HEK293 (cell line): ENCODE measurements at regions not wholly inside any gene's neighbourhood (a gene's known extent, or its start where the extent isn't known, plus 50 kb on each side); places are given as distances from the start of the nearest gene placed in this dataset.

Source experiments
- CTCF ChIA-PET: fragments of 350-600 bp; formaldehyde crosslinking; extraction: SDS; loops from one replicate; lab custom pipeline; 2021; ENCODE audit warnings: antibody characterized with exemption; lab: Yijun Ruan, JAX
- POLR2A ChIA-PET: fragments of 300-600 bp; formaldehyde crosslinking; extraction: SDS; loops from one replicate; lab custom pipeline; 2020; ENCODE audit warnings: antibody characterized with exemption, inconsistent platforms; lab: Yijun Ruan, JAX
- H3K27ac ChIP-seq: fragments of 200-500 bp; sonication (Bioruptor generic); 2 replicates; pipeline ENCODE4 v1.5.1; 2014; ENCODE audit warnings: low read depth, low read length, control low read depth, inconsistent platforms; ENCODE audit errors: extremely low read depth
- H3K36me3 ChIP-seq, 2 experiments: fragments of 200-500 bp in 1 of 2; sonication (Bioruptor generic) in 1 of 2; 1 replicate in 1 of 2; 2 replicates in 1 of 2; pipeline ENCODE4 v1.5.1; 2014 to 2017; ENCODE audit warnings: inconsistent platforms in 2 of 2, low read length in 2 of 2; ENCODE audit not compliant: control insufficient read depth in 2 of 2, insufficient read depth in 1 of 2
- H3K4me1 ChIP-seq: fragments of 200-500 bp; sonication (Bioruptor generic); 2 replicates; pipeline ENCODE4 v1.5.1; 2014; ENCODE audit warnings: mild to moderate bottlenecking, low read length, inconsistent platforms; ENCODE audit not compliant: control insufficient read depth, insufficient read depth
- H3K4me3 ChIP-seq: 2 replicates; pipeline ENCODE4 v1.5.1; 2011; ENCODE audit warnings: low read depth, mild to moderate bottlenecking, control low read depth, low read length, moderate library complexity
- H3K9me3 ChIP-seq: fragments of 200-500 bp; sonication (Bioruptor generic); 2 replicates; pipeline ENCODE4 v1.5.1; 2014; ENCODE audit warnings: low read depth, low read length, inconsistent platforms; ENCODE audit not compliant: control insufficient read depth, insufficient read depth
- BCL11B ChIP-seq: fragments of 450-650 bp; formaldehyde crosslinking; IDR thresholded peaks from 2 replicates; pipeline ENCODE4 v1.5.1; 2016; ENCODE audit warnings: low read depth, missing biosample characterization, missing genetic modification characterization
- CTCF ChIP-seq: fragments of 450-650 bp; formaldehyde crosslinking; IDR thresholded peaks from 2 replicates; pipeline ENCODE4 v1.5.1; 2016; ENCODE audit warnings: missing biosample characterization, missing genetic modification characterization
- EGR2 ChIP-seq: fragments of 450-650 bp; formaldehyde crosslinking; IDR thresholded peaks from 2 replicates; pipeline ENCODE4 v1.5.1; 2016; ENCODE audit warnings: low read depth, missing biosample characterization, missing genetic modification characterization
- GLIS2 ChIP-seq: fragments of 450-650 bp; formaldehyde crosslinking; IDR thresholded peaks from 2 replicates; pipeline ENCODE4 v1.5.1; 2016; ENCODE audit warnings: missing biosample characterization, missing genetic modification characterization
- KLF16 ChIP-seq: fragments of 450-650 bp; formaldehyde crosslinking; IDR thresholded peaks from 2 replicates; pipeline ENCODE4 v1.5.1; 2017; ENCODE audit warnings: missing biosample characterization, missing genetic modification characterization
- KLF17 ChIP-seq: fragments of 450-650 bp; formaldehyde crosslinking; IDR thresholded peaks from 2 replicates; pipeline ENCODE4 v1.5.1; 2016; ENCODE audit warnings: missing biosample characterization, missing genetic modification characterization
- OSR2 ChIP-seq: fragments of 450-650 bp; formaldehyde crosslinking; IDR thresholded peaks from 2 replicates; pipeline ENCODE4 v1.5.1; 2016; ENCODE audit warnings: missing biosample characterization, missing genetic modification characterization
- SP7 ChIP-seq: fragments of 450-650 bp; formaldehyde crosslinking; IDR thresholded peaks from 2 replicates; pipeline ENCODE4 v1.5.1; 2016; ENCODE audit warnings: missing biosample characterization, missing genetic modification characterization
- YY2 ChIP-seq: fragments of 450-650 bp; formaldehyde crosslinking; IDR thresholded peaks from 2 replicates; pipeline ENCODE4 v1.5.1; 2016; ENCODE audit warnings: missing biosample characterization, missing genetic modification characterization
- ZBTB6 ChIP-seq: fragments of 450-650 bp; formaldehyde crosslinking; IDR thresholded peaks from 2 replicates; pipeline ENCODE4 v1.5.1; 2017; ENCODE audit warnings: missing biosample characterization, missing genetic modification characterization
- ZFHX2 ChIP-seq: fragments of 450-650 bp; formaldehyde crosslinking; conservative IDR thresholded peaks from 2 replicates; pipeline ENCODE4 v1.5.1; 2016; ENCODE audit warnings: missing biosample characterization, missing genetic modification characterization
- ZIC2 ChIP-seq: fragments of 450-650 bp; formaldehyde crosslinking; IDR thresholded peaks from 2 replicates; pipeline ENCODE4 v1.5.1; 2016; ENCODE audit warnings: missing biosample characterization, missing genetic modification characterization
- ZNF24 ChIP-seq: fragments of 450-650 bp; formaldehyde crosslinking; IDR thresholded peaks from 2 replicates; pipeline ENCODE4 v1.5.1; 2016; ENCODE audit warnings: missing biosample characterization, missing genetic modification characterization
- ZNF26 ChIP-seq: fragments of 450-650 bp; formaldehyde crosslinking; IDR thresholded peaks from 2 replicates; pipeline ENCODE4 v1.5.1; 2016; ENCODE audit warnings: missing biosample characterization, missing genetic modification characterization
- ZNF311 ChIP-seq: fragments of 450-650 bp; formaldehyde crosslinking; IDR thresholded peaks from 2 replicates; pipeline ENCODE4 v1.5.1; 2017; ENCODE audit warnings: missing biosample characterization, missing genetic modification characterization, borderline replicate concordance
- ZNF548 ChIP-seq: fragments of 450-650 bp; formaldehyde crosslinking; IDR thresholded peaks from 2 replicates; pipeline ENCODE4 v1.5.1; 2016; ENCODE audit warnings: missing biosample characterization, missing genetic modification characterization
- ZNF704 ChIP-seq: fragments of 450-650 bp; formaldehyde crosslinking; IDR thresholded peaks from 2 replicates; pipeline ENCODE4 v1.5.1; 2016; ENCODE audit warnings: missing biosample characterization, missing genetic modification characterization
- ZNF707 ChIP-seq: fragments of 450-650 bp; formaldehyde crosslinking; IDR thresholded peaks from 2 replicates; pipeline ENCODE4 v1.5.1; 2016; ENCODE audit warnings: missing biosample characterization, missing genetic modification characterization
- ZNF777 ChIP-seq: fragments of 450-650 bp; formaldehyde crosslinking; IDR thresholded peaks from 2 replicates; pipeline ENCODE4 v1.5.1; 2017; ENCODE audit warnings: missing biosample characterization, missing genetic modification characterization, borderline replicate concordance

- POLR2A ChIA-PET = interaction anchor here (1.3 kb wide), 1 partner anchor 15 kb away, joined by 3 read pairs; no protein-coding TSS in a partner anchor
- no peak overlapping the region for H3K4me3 ChIP-seq
- no peaks in the 10 kb centered on the region for H3K4me1 ChIP-seq
- no peaks in the 10 kb centered on the region for H3K36me3 ChIP-seq
- H3K27ac ChIP-seq = no peak overlapping the region
- TF ChIP-seq GLIS2 (tag by site-specific recombination) (no peak), KLF17 (tag by site-specific recombination) (peak; percentile 79; the same call in 1 of the 2 replicates), OSR2 (tag by site-specific recombination) (0 out of 2 replicates have a peak, but pooled peaks have one; percentile 10), EGR2 (peak; percentile 44; the same call in 1 of the 2 replicates), ZNF704 (no peak), ZIC2 (tag by site-specific recombination) (peak; percentile 86), ZFHX2 (peak; percentile 58), SP7 (tag by site-specific recombination) (0 out of 2 replicates have a peak, but pooled peaks have one; percentile 17)
- TF ChIP-seq, all 188 proteins: peak for 6
- CTCF ChIA-PET = interaction anchor here (0.6 to 1.3 kb wide), 3 partner anchors 43 to 243 kb away, joined by 3 to 4 read pairs (median 4); no protein-coding TSS in a partner anchor
- no peaks in the 10 kb centered on the region for H3K9me3 ChIP-seq
Observed at GRCh38 chr2:240236217-240237111, 96.0 kb upstream of the OTOS start.

GRCh38 chr2:240237609-240238174 is 97.2 kb upstream of the OTOS start:
- Histone ChIP-seq H3K36me3 (no peaks in the 10 kb centered on the region), H3K27ac (no peak overlapping the region), H3K4me3 (no peak overlapping the region), H3K9me3 (no peaks in the 10 kb centered on the region), H3K4me1 (no peaks in the 10 kb centered on the region)
- CTCF ChIA-PET = no interaction called here
- TF ChIP-seq KLF16 (tag by site-specific recombination) (no peak), ZNF548 (tag by site-specific recombination) (no peak), ZBTB6 (tag by site-specific recombination) (no peak), KLF17 (tag by site-specific recombination) (no peak)
- POLR2A ChIA-PET = no interaction called here

GRCh38 chr2:240238201-240238600 is 97.7 kb upstream of the OTOS start:
- no peaks in the 10 kb centered on the region for H3K9me3 ChIP-seq
- H3K4me1 ChIP-seq = no peaks in the 10 kb centered on the region
- TF ChIP-seq ZNF26 (tag by site-specific recombination) (no peak), ZNF777 (tag by site-specific recombination) (no peak), ZNF548 (tag by site-specific recombination) (no peak), YY2 (no peak), ZNF707 (no peak), ZNF24 (no peak), CTCF (no peak), ZNF311 (no peak), BCL11B (tag by site-specific recombination) (no peak)
- TF ChIP-seq, all 188 proteins: peak for 0
- CTCF ChIA-PET = no interaction called here
- Histone ChIP-seq H3K27ac (no peak overlapping the region), H3K36me3 (no peaks in the 10 kb centered on the region), H3K4me3 (no peak overlapping the region)
- POLR2A ChIA-PET = no interaction called here
